T-helper 1 cell treated with Interleukin-12 subunit alpha and Interleukin-12 subunit beta and Interleukin-4 antibody, amounts not matched to agents 30 μg/mL and 1 μg/mL, for 36 hours (primary cell): ENCODE measurements at regions not wholly inside any gene's neighbourhood (a gene's known extent, or its start where the extent isn't known, plus 50 kb on each side); places are given as distances from the start of the nearest gene placed in this dataset.

Experiments
- H3K27ac Mint-ChIP-seq: one replicate; pipeline ENCODE4 v1.8.0; 2021; ENCODE audit warnings: mild to moderate bottlenecking, mixed read lengths
- H3K27me3 Mint-ChIP-seq: one replicate; pipeline ENCODE4 v1.8.0; 2021; ENCODE audit warnings: low read depth, mixed read lengths
- H3K36me3 Mint-ChIP-seq: one replicate; pipeline ENCODE4 v1.8.0; 2021; ENCODE audit warnings: low read depth, mixed read lengths
- H3K4me1 Mint-ChIP-seq: one replicate; pipeline ENCODE4 v1.8.0; 2021; ENCODE audit warnings: low read depth, mixed read lengths
- H3K4me3 Mint-ChIP-seq: one replicate; pipeline ENCODE4 v1.8.0; 2021; ENCODE audit warnings: mild to moderate bottlenecking, moderate library complexity, mixed read lengths
- H3K9me3 Mint-ChIP-seq: one replicate; pipeline ENCODE4 v1.8.0; 2021; ENCODE audit warnings: mixed read lengths

GRCh38 chr13:90768116-90768515 lies 579.4 kb upstream of the MIR17HG start:
- no peaks in the 10 kb centered on the region for H3K9me3 Mint-ChIP-seq
- H3K36me3 Mint-ChIP-seq = no peaks in the 10 kb centered on the region
- no peak overlapping the region for H3K27ac Mint-ChIP-seq
- no peaks in the 10 kb centered on the region for H3K4me1 Mint-ChIP-seq
- H3K27me3 Mint-ChIP-seq = no peaks in the 10 kb centered on the region
- H3K4me3 Mint-ChIP-seq = no peak overlapping the region

GRCh38 chr13:90769387-90769786 lies 578.1 kb upstream of the MIR17HG start:
- Mint-ChIP-seq H3K27ac (no peak overlapping the region), H3K36me3 (no peaks in the 10 kb centered on the region), H3K4me3 (no peak overlapping the region), H3K27me3 (no peaks in the 10 kb centered on the region), H3K4me1 (no peaks in the 10 kb centered on the region), H3K9me3 (peaks cover 3% of the 10 kb centered on the region)

GRCh38 chr13:90770334-90770733 lies 577.2 kb upstream of the MIR17HG start:
- H3K27me3 Mint-ChIP-seq = no peaks in the 10 kb centered on the region
- no peaks in the 10 kb centered on the region for H3K4me1 Mint-ChIP-seq
- H3K9me3 Mint-ChIP-seq = peaks cover 3% of the 10 kb centered on the region
- H3K27ac Mint-ChIP-seq = no peak overlapping the region
- no peaks in the 10 kb centered on the region for H3K36me3 Mint-ChIP-seq
- H3K4me3 Mint-ChIP-seq = no peak overlapping the region

DNA sequence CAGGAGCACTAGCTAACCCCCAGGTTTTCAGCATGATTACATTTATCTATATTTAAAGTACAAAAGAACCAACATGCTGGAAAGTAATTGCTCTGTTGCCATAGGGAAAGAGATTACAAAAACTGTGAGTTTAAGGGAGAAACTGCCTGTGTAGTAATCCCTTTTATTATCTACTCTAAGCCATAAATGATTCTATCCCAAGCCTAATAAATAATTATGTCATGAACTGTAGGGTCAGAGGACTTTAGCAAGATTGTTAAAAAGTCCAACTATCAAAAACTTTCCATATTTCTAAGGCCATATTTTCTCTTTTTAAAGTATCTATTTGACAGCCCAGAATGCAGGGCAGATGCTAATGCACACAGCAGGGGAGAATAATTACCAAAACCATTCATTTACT lies 573.8 kb upstream of the MIR17HG start:
- Mint-ChIP-seq H3K36me3 (no peaks in the 10 kb centered on the region), H3K27ac (no peak overlapping the region), H3K27me3 (no peaks in the 10 kb centered on the region)

DNA sequence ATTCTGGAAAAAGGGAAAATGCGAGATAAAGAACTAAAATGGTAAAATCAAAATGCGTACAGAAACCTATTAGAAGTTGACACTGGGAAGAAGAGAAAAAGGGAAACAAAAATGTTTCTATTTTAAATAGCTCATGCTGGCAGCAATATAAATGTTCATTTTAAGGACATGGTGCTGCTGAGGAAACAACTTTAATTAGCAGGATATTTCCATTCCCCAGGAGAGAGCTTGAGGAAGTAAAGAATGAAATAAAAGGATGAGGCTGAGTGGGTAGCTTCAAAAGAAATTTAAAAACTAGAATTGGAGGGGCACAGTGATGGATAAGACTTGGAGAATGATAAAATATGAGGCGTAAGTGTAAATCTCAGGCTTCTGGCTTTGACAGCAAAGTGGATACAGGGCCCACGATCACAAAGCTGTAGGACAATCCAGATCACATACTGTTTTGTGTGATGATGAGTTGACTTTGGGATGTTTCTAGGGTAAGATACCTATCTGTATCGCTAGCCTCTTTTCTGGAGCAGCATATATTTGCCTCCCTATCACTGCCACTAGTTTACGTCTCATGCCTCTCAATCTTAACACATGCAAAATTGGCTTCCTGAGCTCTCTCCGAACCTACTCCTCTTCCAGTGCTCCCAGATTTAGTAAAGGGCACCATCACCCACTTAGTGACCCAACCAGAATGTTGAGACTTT lies 571.3 kb upstream of the MIR17HG start:
- Mint-ChIP-seq H3K4me3 (no peak overlapping the region), H3K27me3 (no peaks in the 10 kb centered on the region), H3K4me1 (no peaks in the 10 kb centered on the region), H3K9me3 (peaks cover 3% of the 10 kb centered on the region), H3K27ac (no peak overlapping the region), H3K36me3 (no peaks in the 10 kb centered on the region)

More for the DNA sequence above, 573.8 kb upstream of the MIR17HG start:
- Mint-ChIP-seq H3K4me1 (no peaks in the 10 kb centered on the region), H3K4me3 (no peak overlapping the region), H3K9me3 (peaks cover 3% of the 10 kb centered on the region)

DNA sequence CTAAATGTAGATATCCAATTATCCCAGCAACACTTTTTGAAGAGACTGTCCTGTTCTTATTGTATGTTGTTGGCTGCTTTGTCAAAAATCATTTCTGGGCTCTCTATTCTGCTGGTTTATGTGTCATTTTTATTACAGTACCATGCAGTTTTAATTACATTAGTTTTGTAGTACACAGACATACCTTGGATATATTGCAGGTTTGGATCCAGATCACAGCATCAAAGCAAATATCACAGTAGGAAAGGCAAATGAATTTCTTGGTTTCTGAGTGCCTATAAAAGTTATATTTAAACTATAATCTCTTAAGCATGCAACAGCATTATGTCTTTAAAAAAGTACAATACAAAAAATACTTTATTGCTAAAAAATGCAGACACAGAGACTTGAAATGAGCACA lies 564.2 kb upstream of the MIR17HG start:
- H3K36me3 Mint-ChIP-seq = no peaks in the 10 kb centered on the region
- no peak overlapping the region for H3K4me3 Mint-ChIP-seq
- H3K27me3 Mint-ChIP-seq = no peaks in the 10 kb centered on the region
- H3K4me1 Mint-ChIP-seq = no peaks in the 10 kb centered on the region
- no peaks in the 10 kb centered on the region for H3K9me3 Mint-ChIP-seq
- H3K27ac Mint-ChIP-seq = no peak overlapping the region

DNA sequence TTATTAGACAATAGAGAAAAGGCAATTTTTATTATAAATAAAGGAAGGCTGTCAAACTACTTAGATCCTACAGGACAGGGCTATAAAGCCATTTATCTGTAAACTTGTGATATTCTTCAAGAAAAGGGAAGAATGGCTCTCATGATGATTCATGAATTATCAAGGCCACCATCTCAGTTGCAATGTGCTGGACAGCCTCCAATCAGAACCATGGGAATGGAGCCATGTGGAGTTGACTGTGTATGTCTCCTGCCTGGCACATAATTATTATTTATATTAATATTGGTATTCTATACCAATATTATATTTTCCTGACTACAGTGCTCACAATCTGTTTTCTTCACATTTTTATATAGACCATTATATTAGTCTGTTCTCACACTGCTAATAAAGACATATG lies 560.5 kb upstream of the MIR17HG start:
- no peaks in the 10 kb centered on the region for H3K27me3 Mint-ChIP-seq
- no peaks in the 10 kb centered on the region for H3K9me3 Mint-ChIP-seq
- H3K4me3 Mint-ChIP-seq = no peak overlapping the region
- H3K27ac Mint-ChIP-seq = no peak overlapping the region
- H3K4me1 Mint-ChIP-seq = no peaks in the 10 kb centered on the region
- no peaks in the 10 kb centered on the region for H3K36me3 Mint-ChIP-seq

- H3K4me1 Mint-ChIP-seq = no peaks in the 10 kb centered on the region
- no peaks in the 10 kb centered on the region for H3K27me3 Mint-ChIP-seq
- H3K36me3 Mint-ChIP-seq = no peaks in the 10 kb centered on the region
- no peak overlapping the region for H3K4me3 Mint-ChIP-seq
- no peak overlapping the region for H3K27ac Mint-ChIP-seq
- H3K9me3 Mint-ChIP-seq = no peaks in the 10 kb centered on the region
These were observed 555.2 kb upstream of the MIR17HG start for GRCh38 chr13:90792335-90792734.

DNA sequence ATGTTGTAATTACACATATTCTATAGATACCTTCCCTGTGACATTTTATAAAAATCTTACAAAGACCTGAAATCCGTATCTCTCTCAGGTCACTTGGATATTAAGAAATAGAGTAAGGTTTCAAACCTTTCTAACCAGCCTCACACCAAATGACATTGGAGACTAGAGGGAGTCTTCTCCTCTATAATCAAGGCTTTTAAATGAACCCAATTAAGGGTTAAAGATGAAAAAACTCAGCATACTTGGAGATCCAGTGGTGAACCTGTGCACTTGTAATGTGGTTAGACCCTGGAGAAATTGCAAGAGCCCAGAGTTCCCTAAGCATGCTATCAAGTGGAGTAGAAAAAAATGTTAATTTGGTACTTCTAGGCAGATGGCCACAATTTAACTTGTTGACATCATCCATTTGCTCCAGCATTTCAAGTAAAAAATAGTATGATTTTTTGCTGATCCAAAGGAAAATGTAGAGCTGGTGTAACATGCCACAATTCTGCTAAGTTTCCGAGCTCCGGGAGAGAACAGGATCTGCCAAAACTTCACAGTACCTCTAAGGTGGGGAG lies 554.1 kb upstream of the MIR17HG start:
- Mint-ChIP-seq H3K4me1 (no peaks in the 10 kb centered on the region), H3K4me3 (no peak overlapping the region), H3K27me3 (no peaks in the 10 kb centered on the region), H3K9me3 (no peaks in the 10 kb centered on the region), H3K36me3 (no peaks in the 10 kb centered on the region), H3K27ac (no peak overlapping the region)

- Mint-ChIP-seq H3K36me3 (no peaks in the 10 kb centered on the region), H3K9me3 (no peaks in the 10 kb centered on the region), H3K27me3 (no peaks in the 10 kb centered on the region), H3K27ac (no peak overlapping the region), H3K4me3 (no peak overlapping the region), H3K4me1 (no peaks in the 10 kb centered on the region)
These were observed 551.0 kb upstream of the MIR17HG start for GRCh38 chr13:90796474-90796873.

- no peaks in the 10 kb centered on the region for H3K4me1 Mint-ChIP-seq
- H3K27me3 Mint-ChIP-seq = no peaks in the 10 kb centered on the region
- H3K27ac Mint-ChIP-seq = no peak overlapping the region
- H3K4me3 Mint-ChIP-seq = no peak overlapping the region
- no peaks in the 10 kb centered on the region for H3K36me3 Mint-ChIP-seq
- no peaks in the 10 kb centered on the region for H3K9me3 Mint-ChIP-seq
These were observed 550.2 kb upstream of the MIR17HG start for GRCh38 chr13:90797335-90797734.

DNA sequence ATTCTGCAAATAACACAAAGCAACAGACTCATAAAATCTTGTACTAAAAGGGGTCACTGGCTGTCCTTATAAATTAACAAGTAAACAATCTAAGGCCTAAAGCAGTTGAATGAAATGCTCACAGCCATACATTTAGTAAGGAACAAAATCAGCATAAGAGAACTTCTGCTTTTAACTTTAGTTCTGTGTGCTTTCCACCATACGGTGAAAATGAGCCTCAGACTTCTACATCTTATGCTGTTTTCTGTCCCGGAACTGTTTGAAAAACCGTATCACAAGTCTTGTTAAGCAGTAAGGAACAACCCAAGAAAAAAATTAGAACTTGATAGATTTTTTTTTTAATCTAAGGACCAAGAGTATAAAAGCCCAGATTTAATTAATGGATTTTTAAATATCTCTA lies 549.1 kb upstream of the MIR17HG start:
- Mint-ChIP-seq H3K27ac (no peak overlapping the region), H3K36me3 (no peaks in the 10 kb centered on the region), H3K27me3 (no peaks in the 10 kb centered on the region), H3K4me3 (no peak overlapping the region), H3K4me1 (no peaks in the 10 kb centered on the region), H3K9me3 (no peaks in the 10 kb centered on the region)

DNA sequence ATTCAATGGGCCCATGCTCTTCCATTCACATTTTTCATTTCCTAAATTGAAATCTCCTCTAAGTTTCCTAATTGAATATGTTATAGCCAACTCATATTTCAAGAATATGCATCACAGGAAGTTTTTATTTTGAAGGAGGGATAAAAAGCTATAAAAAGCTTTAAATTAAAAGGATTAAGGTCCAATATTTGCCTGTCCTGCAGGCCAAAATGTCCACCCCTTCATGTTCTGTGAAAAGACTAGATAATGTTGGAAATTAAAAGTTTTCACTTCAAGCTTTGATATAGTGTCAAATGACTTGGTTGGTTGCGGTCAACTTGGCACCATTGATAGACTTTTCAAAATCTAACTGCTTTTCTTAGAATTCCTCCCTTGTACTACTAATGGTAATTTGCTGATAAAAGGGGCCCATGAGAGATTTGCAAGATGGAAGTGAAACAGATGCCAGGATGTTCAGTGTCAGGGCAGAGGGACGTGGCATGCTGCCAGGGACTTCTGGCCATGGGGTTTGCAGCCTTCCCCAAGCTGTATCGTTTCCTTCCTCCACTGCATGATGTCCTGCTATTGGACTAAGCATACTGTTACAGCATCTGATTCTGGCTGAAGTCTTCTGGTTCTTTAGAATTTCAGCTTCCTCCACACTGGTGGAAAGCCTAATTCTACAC lies 547.3 kb upstream of the MIR17HG start:
- H3K4me1 Mint-ChIP-seq = no peaks in the 10 kb centered on the region
- no peak overlapping the region for H3K27ac Mint-ChIP-seq
- H3K4me3 Mint-ChIP-seq = no peak overlapping the region

DNA sequence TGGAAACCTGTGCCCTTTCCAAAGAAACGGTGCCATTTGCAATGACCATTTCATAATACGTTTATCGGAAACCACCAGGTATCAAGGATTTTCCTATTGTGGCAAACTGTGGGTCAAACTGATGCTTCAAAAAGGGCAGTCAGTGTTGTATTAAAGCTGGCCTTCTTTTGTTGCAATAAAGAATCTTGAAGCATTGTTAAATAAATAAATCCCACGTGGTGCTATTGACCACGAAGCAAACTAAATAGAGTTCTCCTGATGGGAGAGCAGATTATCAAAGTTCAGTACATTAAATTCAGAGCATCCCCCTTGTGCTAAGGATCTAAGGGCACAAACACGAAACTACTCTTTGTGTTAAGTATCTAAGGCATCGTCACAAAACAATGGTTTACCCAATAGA lies 545.9 kb upstream of the MIR17HG start:
- H3K27me3 Mint-ChIP-seq = no peaks in the 10 kb centered on the region
- H3K4me3 Mint-ChIP-seq = no peak overlapping the region
- no peaks in the 10 kb centered on the region for H3K36me3 Mint-ChIP-seq
- H3K27ac Mint-ChIP-seq = no peak overlapping the region
- no peaks in the 10 kb centered on the region for H3K9me3 Mint-ChIP-seq
- no peaks in the 10 kb centered on the region for H3K4me1 Mint-ChIP-seq

More for the DNA sequence above, 547.3 kb upstream of the MIR17HG start:
- H3K27me3 Mint-ChIP-seq = no peaks in the 10 kb centered on the region
- H3K36me3 Mint-ChIP-seq = no peaks in the 10 kb centered on the region
- H3K9me3 Mint-ChIP-seq = no peaks in the 10 kb centered on the region

GRCh38 chr13:90803210-90803609 lies 544.3 kb upstream of the MIR17HG start:
- H3K27ac Mint-ChIP-seq = no peak overlapping the region
- H3K27me3 Mint-ChIP-seq = no peaks in the 10 kb centered on the region
- no peaks in the 10 kb centered on the region for H3K9me3 Mint-ChIP-seq
- H3K4me3 Mint-ChIP-seq = no peak overlapping the region
- no peaks in the 10 kb centered on the region for H3K36me3 Mint-ChIP-seq
- no peaks in the 10 kb centered on the region for H3K4me1 Mint-ChIP-seq
